B cell (primary cell): ENCODE measurements at regions not wholly inside any gene's neighbourhood (a gene's known extent, or its start where the extent isn't known, plus 50 kb on each side); places are given as distances from the start of the nearest gene placed in this dataset.

ENCODE experiments used
- ATAC-seq: fragments of 200-7000 bp; cut with Tn5 transposase; one replicate; pipeline ENCODE4 v1.10.0; 2021; ENCODE audit warnings: low read depth, mild to moderate bottlenecking, moderate number of reproducible peaks, moderate library complexity
- CTCF ChIA-PET: fragments of 350-600 bp; sonication (Branson Sonifier 250); formaldehyde crosslinking; loops from one replicate; lab custom pipeline; 2021; ENCODE audit warnings: antibody characterized with exemption, inconsistent platforms; lab: Charles Lee
- POLR2A ChIA-PET: fragments of 350-600 bp; sonication (Branson Sonifier 250); formaldehyde crosslinking; loops from one replicate; lab custom pipeline; 2021; ENCODE audit warnings: antibody characterized with exemption; lab: Charles Lee
- DNase-seq: peaks from one replicate; pipeline ENCODE4 v3.0.0; 2013
- H2AFZ ChIP-seq: 2 replicates; pipeline ENCODE4 v1.6.1; 2012; ENCODE audit warnings: mild to moderate bottlenecking, low read depth, low read length; ENCODE audit not compliant: insufficient read depth, poor library complexity, severe bottlenecking
- H3K27ac ChIP-seq, 2 donors: 1 replicate in 1 of 2; 2 replicates in 1 of 2; pipeline ENCODE4 v1.5.1; 2012 to 2013; ENCODE audit warnings: low read length in 2 of 2, mild to moderate bottlenecking in 2 of 2, moderate library complexity in 1 of 2
- H3K27me3 ChIP-seq, 4 experiments: fragments of 200-600 bp in 1 of 4; sonication (generic) in 1 of 4; replicated peaks in 1 of 4; 1 replicate in 2 of 4; 2 replicates in 2 of 4; pipeline versions ENCODE4 v1.6.1 to v1.7.0; 2013 to 2016; ENCODE audit warnings: low read length in 3 of 4, mild to moderate bottlenecking in 2 of 4, mixed read lengths in 1 of 4, moderate library complexity in 1 of 4; ENCODE audit not compliant: insufficient read depth in 4 of 4, control insufficient read depth in 3 of 4; ENCODE audit errors: control extremely low read depth in 1 of 4
- H3K36me3 ChIP-seq, 2 experiments: replicated peaks in 1 of 2; 1 replicate in 1 of 2; 2 replicates in 1 of 2; pipeline versions ENCODE4 v1.6.1 to v1.7.1; 2013; ENCODE audit warnings: low read length in 1 of 2; ENCODE audit not compliant: insufficient read depth in 2 of 2, control insufficient read depth in 1 of 2; ENCODE audit errors: control extremely low read depth in 1 of 2, extremely low read depth in 1 of 2
- H3K4me1 ChIP-seq, 2 donors: fragments of 200-600 bp in 1 of 2; sonication (generic) in 1 of 2; 1 replicate in 1 of 2; 2 replicates in 1 of 2; pipeline versions ENCODE4 v1.5.1 to v1.6.1; 2013 to 2017; ENCODE audit warnings: low read length in 2 of 2; ENCODE audit not compliant: control insufficient read depth in 2 of 2, insufficient read depth in 2 of 2
- H3K4me2 ChIP-seq: replicated peaks from 2 replicates; pipeline ENCODE3; 2012; ENCODE audit warnings: mild to moderate bottlenecking, low read depth, low read length; ENCODE audit not compliant: poor library complexity, severe bottlenecking
- H3K4me3 ChIP-seq, 5 experiments: fragments of 200-600 bp in 1 of 5; sonication (generic) in 1 of 5; 1 replicate in 3 of 5; 2 replicates in 2 of 5; pipeline versions ENCODE4 v1.5.1 to v1.7.0; 2011 to 2016; ENCODE audit warnings: low read length in 4 of 5, mild to moderate bottlenecking in 4 of 5, low read depth in 2 of 5, control low read depth in 1 of 5, moderate library complexity in 1 of 5; ENCODE audit not compliant: insufficient read depth in 1 of 5; ENCODE audit errors: control extremely low read depth in 1 of 5, extremely low read depth in 1 of 5
- H3K79me2 ChIP-seq: fragments of 200-600 bp; sonication (generic); one replicate; pipeline ENCODE4 v1.6.0; 2016; ENCODE audit warnings: low read length; ENCODE audit not compliant: control insufficient read depth, insufficient read depth
- H3K9ac ChIP-seq: fragments of 200-600 bp; sonication (generic); 2 replicates; pipeline ENCODE4 v1.6.1; 2017; ENCODE audit warnings: mild to moderate bottlenecking, low read length, moderate library complexity
- H3K9me3 ChIP-seq, 3 donors: one replicate each; pipeline versions ENCODE4 v1.6.1 to v1.7.1; 2013; ENCODE audit warnings: low read length in 2 of 3; ENCODE audit not compliant: control insufficient read depth in 2 of 3, insufficient read depth in 1 of 3; ENCODE audit errors: control extremely low read depth in 1 of 3
- H4K20me1 ChIP-seq: 2 replicates; pipeline ENCODE4 v1.6.0; 2012; ENCODE audit warnings: mild to moderate bottlenecking, low read length; ENCODE audit not compliant: insufficient read depth, control insufficient read depth, poor library complexity, severe bottlenecking
- H3K27ac Mint-ChIP-seq: one replicate; pipeline ENCODE4 v1.8.0; 2021; ENCODE audit warnings: mixed read lengths
- H3K27me3 Mint-ChIP-seq: one replicate; pipeline ENCODE4 v1.8.0; 2021; ENCODE audit warnings: mixed read lengths
- H3K4me1 Mint-ChIP-seq: one replicate; pipeline ENCODE4 v1.8.0; 2021; ENCODE audit warnings: mixed read lengths
- H3K4me3 Mint-ChIP-seq: one replicate; pipeline ENCODE4 v1.8.0; 2021; ENCODE audit warnings: mixed read lengths
- H3K9me3 Mint-ChIP-seq: one replicate; pipeline ENCODE4 v1.8.0; 2022; ENCODE audit warnings: mixed read lengths; ENCODE audit not compliant: insufficient read depth
- EZH2 ChIP-seq: IDR thresholded peaks from 2 replicates; pipeline ENCODE4 v1.6.1; 2012; ENCODE audit warnings: borderline replicate concordance, low read depth, mild to moderate bottlenecking, moderate library complexity, low read length; ENCODE audit not compliant: insufficient read depth, poor library complexity, severe bottlenecking
- WGBS: methylation state at CpG from one replicate; pipeline ENCODE4 v1.1.5; 2013; ENCODE audit warnings: missing lambda C conversion rate; ENCODE audit not compliant: insufficient coverage; 5-methylcytosine and 5-hydroxymethylcytosine counted together
- intact Hi-C: fragments of 100-400 bp; cut with micrococcal nuclease; formaldehyde crosslinking; loops from one replicate; pipeline ENCODE4 v1.10.0; 2022
- TF ChIP-seq, protein P1 (sequence below): fragments of 200-600 bp; IDR thresholded peaks from one replicate; pipeline ENCODE4 v1.8.0; 2022; ENCODE audit warnings: antibody characterized with exemption, mild to moderate bottlenecking

DNA sequence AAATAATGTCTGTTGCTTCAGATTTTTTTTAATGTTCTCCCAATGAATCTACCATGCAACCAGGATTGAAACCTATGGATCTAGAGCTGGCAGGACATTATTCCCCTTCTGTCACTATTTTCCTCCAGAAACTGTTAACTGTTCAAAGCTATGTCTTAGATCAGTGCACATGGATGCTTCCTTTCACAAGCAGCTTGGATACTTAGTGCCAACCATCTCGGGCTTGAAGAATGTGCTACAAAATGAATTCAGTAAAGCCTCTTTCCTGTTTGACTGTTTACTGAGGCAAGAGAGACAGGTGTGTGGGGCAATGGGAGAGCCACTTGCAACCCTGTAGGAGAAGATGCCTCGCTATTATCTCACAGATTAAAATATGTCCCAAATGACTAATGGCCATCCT is 774.8 kb downstream of the KCTD16 start:
- ATAC-seq = no peak
- no peak for TF ChIP-seq EZH2
- TF ChIP-seq, protein P1, sequence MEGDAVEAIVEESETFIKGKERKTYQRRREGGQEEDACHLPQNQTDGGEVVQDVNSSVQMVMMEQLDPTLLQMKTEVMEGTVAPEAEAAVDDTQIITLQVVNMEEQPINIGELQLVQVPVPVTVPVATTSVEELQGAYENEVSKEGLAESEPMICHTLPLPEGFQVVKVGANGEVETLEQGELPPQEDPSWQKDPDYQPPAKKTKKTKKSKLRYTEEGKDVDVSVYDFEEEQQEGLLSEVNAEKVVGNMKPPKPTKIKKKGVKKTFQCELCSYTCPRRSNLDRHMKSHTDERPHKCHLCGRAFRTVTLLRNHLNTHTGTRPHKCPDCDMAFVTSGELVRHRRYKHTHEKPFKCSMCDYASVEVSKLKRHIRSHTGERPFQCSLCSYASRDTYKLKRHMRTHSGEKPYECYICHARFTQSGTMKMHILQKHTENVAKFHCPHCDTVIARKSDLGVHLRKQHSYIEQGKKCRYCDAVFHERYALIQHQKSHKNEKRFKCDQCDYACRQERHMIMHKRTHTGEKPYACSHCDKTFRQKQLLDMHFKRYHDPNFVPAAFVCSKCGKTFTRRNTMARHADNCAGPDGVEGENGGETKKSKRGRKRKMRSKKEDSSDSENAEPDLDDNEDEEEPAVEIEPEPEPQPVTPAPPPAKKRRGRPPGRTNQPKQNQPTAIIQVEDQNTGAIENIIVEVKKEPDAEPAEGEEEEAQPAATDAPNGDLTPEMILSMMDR = no peak
- no peaks in the 10 kb centered on the region for H3K79me2 ChIP-seq
- no peak overlapping the region for H3K4me3 ChIP-seq
- no peaks in the 10 kb centered on the region for H3K27me3 ChIP-seq
- no peak overlapping the region for H3K27ac Mint-ChIP-seq
- H3K27me3 Mint-ChIP-seq = no peaks in the 10 kb centered on the region
- no peaks in the 10 kb centered on the region for H3K9me3 ChIP-seq
- no peak overlapping the region for H3K9ac ChIP-seq
- H3K27ac ChIP-seq = no peak overlapping the region
- no peak overlapping the region for H3K4me2 ChIP-seq
- POLR2A ChIA-PET = no interaction called here
- H3K4me1 ChIP-seq = no peaks in the 10 kb centered on the region
- 67% methylated on average over 2 of the region's 2 CpGs for WGBS
- H4K20me1 ChIP-seq = no peaks in the 10 kb centered on the region
- no peak overlapping the region for H2AFZ ChIP-seq
- intact Hi-C loops = no loop called here
- no peaks in the 10 kb centered on the region for H3K9me3 Mint-ChIP-seq
- CTCF ChIA-PET = no interaction called here
- no peak for DNase-seq
- no peak overlapping the region for H3K4me3 Mint-ChIP-seq
- H3K4me1 Mint-ChIP-seq = no peaks in the 10 kb centered on the region
- H3K36me3 ChIP-seq = no peaks in the 10 kb centered on the region

DNA sequence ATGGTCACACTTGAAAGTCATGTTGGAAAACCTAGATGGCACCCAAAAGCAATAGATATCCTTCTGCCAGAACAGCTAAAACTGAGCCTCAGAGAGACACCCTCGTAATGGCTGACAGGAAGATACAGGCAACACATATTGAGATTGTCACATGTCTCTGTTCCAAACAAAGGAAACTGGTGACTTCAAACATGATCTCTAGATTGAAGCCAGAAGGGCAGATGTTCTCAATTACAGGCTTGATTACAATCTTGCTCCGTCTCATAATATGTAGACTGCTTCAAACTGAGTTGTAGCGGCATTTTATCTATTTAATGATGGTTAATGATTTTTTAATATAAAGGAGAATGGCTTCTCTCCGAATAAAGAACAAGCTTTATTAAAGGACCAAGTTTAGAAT is 774.3 kb downstream of the KCTD16 start:
- DNase-seq (no peak), ATAC-seq (no peak)
- H3K27me3 Mint-ChIP-seq = no peaks in the 10 kb centered on the region
- POLR2A ChIA-PET = no interaction called here
- Histone ChIP-seq H3K79me2 (no peaks in the 10 kb centered on the region), H3K9me3 (no peaks in the 10 kb centered on the region), H3K36me3 (no peaks in the 10 kb centered on the region), H3K4me2 (no peak overlapping the region), H2AFZ (no peak overlapping the region), H3K9ac (no peak overlapping the region), H3K27ac (no peak overlapping the region), H3K27me3 (no peaks in the 10 kb centered on the region), H3K4me1 (no peaks in the 10 kb centered on the region), H3K4me3 (no peak overlapping the region), H4K20me1 (no peaks in the 10 kb centered on the region)
- no peak overlapping the region for H3K27ac Mint-ChIP-seq
- no peaks in the 10 kb centered on the region for H3K9me3 Mint-ChIP-seq
- 80% methylated on average over 1 of the region's 4 CpGs for WGBS
- TF ChIP-seq, protein P1 = no peak
- TF ChIP-seq EZH2 = no peak
- CTCF ChIA-PET = no interaction called here
- H3K4me1 Mint-ChIP-seq = no peaks in the 10 kb centered on the region
- no peak overlapping the region for H3K4me3 Mint-ChIP-seq
- intact Hi-C loops = no loop called here
